ENCODE measurements at regions not wholly inside any gene's neighbourhood (a gene's known extent, or its start where the extent isn't known, plus 50 kb on each side); places are given as distances from the start of the nearest gene placed in this dataset.

DNA sequence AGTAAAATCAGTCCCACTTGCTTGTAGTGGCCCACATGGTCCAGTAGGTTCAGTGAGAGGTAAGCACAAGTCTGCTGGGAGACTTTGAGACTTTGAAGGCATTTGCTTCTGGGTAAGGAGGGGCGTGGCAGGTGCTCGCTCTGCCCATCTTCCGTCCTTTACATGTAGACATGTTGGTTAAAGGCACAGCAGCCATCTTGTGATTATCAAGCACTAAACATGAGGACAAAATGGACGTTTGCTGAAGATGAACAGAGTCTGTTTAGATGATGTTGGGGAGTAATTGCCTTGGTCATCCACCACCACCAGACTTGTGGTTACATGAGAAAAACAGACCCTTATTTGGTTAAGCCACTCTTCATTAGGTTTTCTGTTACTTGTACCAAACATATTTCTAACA, 252.8 kb upstream of the PARD3B start:
- Histone ChIP-seq H3K9me3 (ENCODE audit: control insufficient read depth, low read depth, low read length) (no peaks in the 10 kb centered on the region), H3K4me1 (ENCODE audit: insufficient read depth, low read length) (no peaks in the 10 kb centered on the region), H3K4ac (ENCODE audit: low read depth, low read length) (no peak overlapping the region), H3K9ac (ENCODE audit: extremely low read depth, insufficient read length, low read length) (no peak overlapping the region), H2BK20ac (ENCODE audit: low read depth, low read length, poor library complexity, severe bottlenecking) (no peak overlapping the region), H2AK5ac (ENCODE audit: insufficient read length, low read length) (no peak overlapping the region), H4K5ac (ENCODE audit: insufficient read length, low read depth, low read length) (no peak overlapping the region), H4K20me1 (ENCODE audit: control insufficient read depth, insufficient read depth, insufficient read length) (no peaks in the 10 kb centered on the region), H2BK5ac (ENCODE audit: insufficient read length, low read length) (no peak overlapping the region), H4K8ac (replicated peaks; ENCODE audit: insufficient read length, low read depth, low read length) (no peak overlapping the region), H3T11ph (ENCODE audit: low read length) (no peak overlapping the region), H3K27ac (ENCODE audit: insufficient read length, low read depth, low read length) (no peak overlapping the region), H3K18ac (ENCODE audit: insufficient read length, low read depth, low read length) (no peak overlapping the region), H4K91ac (ENCODE audit: insufficient read length, low read depth, low read length) (no peak overlapping the region), H3K14ac (ENCODE audit: insufficient read depth, low read length) (no peak overlapping the region), H3K4me2 (ENCODE audit: insufficient read depth, insufficient read length, low read length) (no peak overlapping the region), H2BK120ac (ENCODE audit: low read depth, low read length, poor library complexity, severe bottlenecking) (no peak overlapping the region), H2BK15ac (ENCODE audit: low read depth, low read length) (no peak overlapping the region), H3K23ac (ENCODE audit: insufficient read length, low read depth, low read length) (no peak overlapping the region), H3K56ac (ENCODE audit: insufficient read length, low read depth, low read length) (no peak overlapping the region), H3K27me3 (ENCODE audit: insufficient read depth, low read length) (no peaks in the 10 kb centered on the region; the same call in 1 of the 2 replicates), H2BK12ac (ENCODE audit: insufficient read length, low read depth, low read length) (no peak overlapping the region), H3K79me2 (ENCODE audit: insufficient read depth, low read length) (no peaks in the 10 kb centered on the region), H2AFZ (ENCODE audit: low read length) (no peak overlapping the region), H3K23me2 (ENCODE audit: insufficient read length, low read depth, low read length, poor library complexity, severe bottlenecking) (no peaks in the 10 kb centered on the region), H3K79me1 (ENCODE audit: insufficient read depth, low read depth, low read length, poor library complexity, severe bottlenecking) (no peaks in the 10 kb centered on the region)
- no peak overlapping the region for H3K27ac Mint-ChIP-seq
- TF ChIP-seq, protein P1, sequence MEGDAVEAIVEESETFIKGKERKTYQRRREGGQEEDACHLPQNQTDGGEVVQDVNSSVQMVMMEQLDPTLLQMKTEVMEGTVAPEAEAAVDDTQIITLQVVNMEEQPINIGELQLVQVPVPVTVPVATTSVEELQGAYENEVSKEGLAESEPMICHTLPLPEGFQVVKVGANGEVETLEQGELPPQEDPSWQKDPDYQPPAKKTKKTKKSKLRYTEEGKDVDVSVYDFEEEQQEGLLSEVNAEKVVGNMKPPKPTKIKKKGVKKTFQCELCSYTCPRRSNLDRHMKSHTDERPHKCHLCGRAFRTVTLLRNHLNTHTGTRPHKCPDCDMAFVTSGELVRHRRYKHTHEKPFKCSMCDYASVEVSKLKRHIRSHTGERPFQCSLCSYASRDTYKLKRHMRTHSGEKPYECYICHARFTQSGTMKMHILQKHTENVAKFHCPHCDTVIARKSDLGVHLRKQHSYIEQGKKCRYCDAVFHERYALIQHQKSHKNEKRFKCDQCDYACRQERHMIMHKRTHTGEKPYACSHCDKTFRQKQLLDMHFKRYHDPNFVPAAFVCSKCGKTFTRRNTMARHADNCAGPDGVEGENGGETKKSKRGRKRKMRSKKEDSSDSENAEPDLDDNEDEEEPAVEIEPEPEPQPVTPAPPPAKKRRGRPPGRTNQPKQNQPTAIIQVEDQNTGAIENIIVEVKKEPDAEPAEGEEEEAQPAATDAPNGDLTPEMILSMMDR (conservative IDR thresholded peaks at IDR 0.05): no peak
- no peaks in the 10 kb centered on the region for H3K9me3 Mint-ChIP-seq
- no peaks in the 10 kb centered on the region; the same call in 1 of the 2 replicates for H3K27me3 Mint-ChIP-seq (ENCODE audit: low read depth)
- WGBS (ENCODE audit: extremely low coverage, insufficient read length, low lambda C conversion rate): no CpG with 5 or more reads among the region's 4 CpGs
- peaks cover 14 to 15% of the 10 kb centered on the region in 2 experiments for H3K4me1 Mint-ChIP-seq
- peaks cover 0 to 2% (median 0%) of the 10 kb centered on the region in 3 experiments; a peak in 3 of 7 replicates for H3K36me3 Mint-ChIP-seq (ENCODE audit: insufficient read depth in 1 of 3, low read depth in 3 of 3)
- no peak overlapping the region for H3K4me3 Mint-ChIP-seq
- DNase-seq: no peak

Data from H9 (cell line).